GM23338 (cell line): ENCODE measurements at regions not wholly inside any gene's neighbourhood (a gene's known extent, or its start where the extent isn't known, plus 50 kb on each side); places are given as distances from the start of the nearest gene placed in this dataset.

Experiments
- ATAC-seq: fragments of 200-7000 bp; cut with Tn5 transposase; 3 replicates; pipeline ENCODE4 v1.9.1; 2020
- DNase-seq: peaks from one replicate; pipeline ENCODE4 v3.0.0-alpha.2; 2015; ENCODE audit warnings: low spot score
- H2AFZ ChIP-seq: fragments of 200-600 bp; sonication (generic); 2 replicates; pipeline ENCODE4 v1.8.0; 2016; ENCODE audit warnings: antibody characterized with exemption, mild to moderate bottlenecking, moderate library complexity
- H3F3A ChIP-seq: fragments of 200-600 bp; sonication (generic); replicated peaks from 2 replicates; pipeline ENCODE4 v1.8.0; 2017; ENCODE audit warnings: antibody characterized with exemption, mixed run types, low read depth
- H3K27ac ChIP-seq: fragments of 200-600 bp; sonication (generic); 2 replicates; pipeline ENCODE4 v1.6.1; 2016; ENCODE audit warnings: low read depth
- H3K27me3 ChIP-seq: fragments of 200-600 bp; sonication (generic); 2 replicates; pipeline ENCODE4 v1.8.0; 2016; ENCODE audit warnings: mild to moderate bottlenecking, mixed run types, moderate library complexity; ENCODE audit not compliant: insufficient read depth
- H3K36me3 ChIP-seq: fragments of 200-600 bp; sonication (generic); 2 replicates; pipeline ENCODE4 v1.8.0; 2016; ENCODE audit warnings: mild to moderate bottlenecking; ENCODE audit not compliant: insufficient read depth
- H3K4me1 ChIP-seq: fragments of 200-600 bp; sonication (generic); 2 replicates; pipeline ENCODE4 v1.8.0; 2016; ENCODE audit warnings: mild to moderate bottlenecking, moderate library complexity; ENCODE audit not compliant: insufficient read depth
- H3K4me2 ChIP-seq: fragments of 200-600 bp; sonication (generic); 2 replicates; pipeline ENCODE4 v1.7.1; 2017; ENCODE audit warnings: mixed run types
- H3K4me3 ChIP-seq: fragments of 200-600 bp; sonication (generic); 2 replicates; pipeline ENCODE4 v1.6.1; 2016; ENCODE audit warnings: mixed run types
- H3K79me2 ChIP-seq: fragments of 200-600 bp; sonication (generic); replicated peaks from 2 replicates; pipeline ENCODE4 v1.8.0; 2017; ENCODE audit warnings: mild to moderate bottlenecking; ENCODE audit not compliant: insufficient read depth
- H3K9me2 ChIP-seq: fragments of 200-600 bp; sonication (generic); 2 replicates; pipeline ENCODE4 v1.8.0; 2017; ENCODE audit not compliant: insufficient read depth
- H4K20me1 ChIP-seq: fragments of 200-600 bp; sonication (generic); replicated peaks from 2 replicates; pipeline ENCODE4 v1.8.0; 2017; ENCODE audit warnings: mild to moderate bottlenecking; ENCODE audit not compliant: insufficient read depth
- H3K27ac Mint-ChIP-seq: 2 replicates; pipeline ENCODE4 v1.8.0; 2020; ENCODE audit warnings: inconsistent platforms, mild to moderate bottlenecking, moderate library complexity, mixed read lengths
- H3K27me3 Mint-ChIP-seq: 3 replicates; pipeline ENCODE4 v1.8.0; 2022; ENCODE audit warnings: low read depth, mild to moderate bottlenecking, moderate library complexity, mixed read lengths, inconsistent platforms; ENCODE audit not compliant: insufficient read depth, poor library complexity
- H3K36me3 Mint-ChIP-seq: 3 replicates; pipeline ENCODE4 v1.8.0; 2021; ENCODE audit warnings: low read depth, mild to moderate bottlenecking, inconsistent platforms, moderate library complexity, mixed read lengths
- H3K4me1 Mint-ChIP-seq: 3 replicates; pipeline ENCODE4 v1.8.0; 2020; ENCODE audit warnings: mild to moderate bottlenecking, inconsistent platforms, mixed read lengths
- H3K4me3 Mint-ChIP-seq: 3 replicates; pipeline ENCODE4 v1.8.0; 2021; ENCODE audit warnings: moderate library complexity, mild to moderate bottlenecking, inconsistent platforms, mixed read lengths
- H3K9me3 Mint-ChIP-seq: 3 replicates; pipeline ENCODE4 v1.8.0; 2020; ENCODE audit warnings: moderate library complexity, mild to moderate bottlenecking, inconsistent platforms, mixed read lengths
- EZH2 ChIP-seq: fragments of 200-600 bp; sonication (generic); IDR thresholded peaks from one replicate; pipeline ENCODE4 v1.8.0; 2017; ENCODE audit warnings: antibody characterized with exemption, mild to moderate bottlenecking, low read depth; ENCODE audit not compliant: unreplicated experiment
- EZH2phosphoT487 ChIP-seq: fragments of 200-600 bp; sonication (generic); IDR thresholded peaks from one replicate; pipeline ENCODE4 v1.8.1; 2018; ENCODE audit warnings: antibody characterized with exemption; ENCODE audit not compliant: unreplicated experiment
- JUNB ChIP-seq: IDR thresholded peaks from one replicate; pipeline ENCODE4 v1.6.1; 2016; ENCODE audit warnings: antibody characterized with exemption; ENCODE audit not compliant: unreplicated experiment
- POLR2AphosphoS5 ChIP-seq: IDR thresholded peaks from 2 replicates; pipeline ENCODE4 v1.6.1; 2016; ENCODE audit warnings: antibody characterized with exemption, low read depth
- STAT1 ChIP-seq: IDR thresholded peaks from one replicate; pipeline ENCODE4 v1.6.1; 2016; ENCODE audit warnings: antibody characterized with exemption; ENCODE audit not compliant: unreplicated experiment
- ZNF114 ChIP-seq: fragments of 250-450 bp; sonication (Bioruptor Pico); IDR thresholded peaks from 2 replicates; pipeline ENCODE4 v1.5.0; 2020; ENCODE audit warnings: mild to moderate bottlenecking, moderate library complexity
- ZNF331 ChIP-seq: fragments of 250-450 bp; sonication (Bioruptor Pico); IDR thresholded peaks from 2 replicates; pipeline ENCODE4 v1.5.0; 2020; ENCODE audit warnings: low read depth, mild to moderate bottlenecking, moderate library complexity
- ZNF462 ChIP-seq: fragments of 250-450 bp; sonication (Bioruptor Pico); IDR thresholded peaks from 2 replicates; pipeline ENCODE4 v1.5.0; 2020; ENCODE audit warnings: mild to moderate bottlenecking, moderate library complexity

GRCh38 chr4:68724426-68724825, 54.0 kb upstream of the UGT2B15 start (continued):
- TF ChIP-seq EZH2phosphoT487, result no peak

GRCh38 chr4:68724922-68725321, 54.5 kb upstream of the UGT2B15 start:
- no peaks in the 10 kb centered on the region for H3K79me2 ChIP-seq
- no peaks in the 10 kb centered on the region for H3K4me1 ChIP-seq
- H3K36me3 ChIP-seq, result no peaks in the 10 kb centered on the region
- H3K9me3 Mint-ChIP-seq, result peaks cover 21% of the 10 kb centered on the region
- DNase-seq (no peak), ATAC-seq (no peak)
- H3K4me3 ChIP-seq, result no peak overlapping the region
- no peaks in the 10 kb centered on the region for H3K4me1 Mint-ChIP-seq
- H3K36me3 Mint-ChIP-seq, result peaks cover 18% of the 10 kb centered on the region; the same call in 2 of the 3 replicates
- no peaks in the 10 kb centered on the region for H4K20me1 ChIP-seq
- H3K27me3 ChIP-seq, result no peaks in the 10 kb centered on the region
- H2AFZ ChIP-seq, result peak overlapping the region; percentile 59; the same call in 1 of the 2 replicates
- no peaks in the 10 kb centered on the region for H3F3A ChIP-seq
- no peak overlapping the region for H3K27ac ChIP-seq
- H3K9me2 ChIP-seq, result peaks cover 5% of the 10 kb centered on the region; the same call in 1 of the 2 replicates
- H3K4me2 ChIP-seq, result no peak overlapping the region
- H3K27me3 Mint-ChIP-seq, result peaks cover 5% of the 10 kb centered on the region
- no peak overlapping the region for H3K27ac Mint-ChIP-seq
- TF ChIP-seq ZNF462 (CRISPR knock-in tag), result no peak
- TF ChIP-seq ZNF331 (CRISPR knock-in tag), result no peak
- TF ChIP-seq STAT1, result no peak
- TF ChIP-seq ZNF114, result no peak
- no peak for TF ChIP-seq JUNB
- no peak for TF ChIP-seq POLR2AphosphoS5
- TF ChIP-seq EZH2, result no peak
- no peak overlapping the region for H3K4me3 Mint-ChIP-seq
